CD4-positive, alpha-beta T cell treated with Interleukin-4 for 1 hour (primary cell): ENCODE measurements at regions not wholly inside any gene's neighbourhood (a gene's known extent, or its start where the extent isn't known, plus 50 kb on each side); places are given as distances from the start of the nearest gene placed in this dataset.

Source experiments
- DNase-seq, 2 donors: peaks; one replicate each; pipeline ENCODE4 v3.0.0-alpha.2; 2020 to 2022

GRCh38 chr5:167730121-167730520 is 561.3 kb upstream of the WWC1 start:
- DNase-seq, result no peak

GRCh38 chr5:167730656-167731055 is 560.8 kb upstream of the WWC1 start:
- no peak for DNase-seq

DNA sequence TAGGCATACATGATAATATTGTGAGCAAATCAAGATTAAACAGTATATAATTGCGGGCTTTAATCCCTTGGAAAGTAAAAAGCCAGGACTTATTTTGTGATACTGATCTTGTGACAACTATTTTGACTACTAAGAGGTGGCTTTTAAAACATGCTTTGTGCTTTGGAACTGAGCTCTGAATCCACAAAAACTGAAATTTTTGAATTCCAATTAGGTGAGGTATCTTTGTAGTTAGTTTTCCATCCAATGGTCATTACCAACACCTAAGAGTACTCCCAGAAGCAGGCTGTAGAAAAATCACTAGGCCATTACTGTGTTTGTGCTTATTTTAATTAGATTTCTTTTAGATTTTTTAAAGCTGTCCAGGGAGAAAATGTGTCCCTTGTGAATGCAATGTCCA is 559.5 kb upstream of the WWC1 start:
- DNase-seq, result no peak

- DNase-seq, result no peak
Measured at GRCh38 chr5:167732499-167732898, 558.9 kb upstream of the WWC1 start.

- DNase-seq, result no peak
Measured at GRCh38 chr5:167736992-167737391, 554.5 kb upstream of the WWC1 start.

DNA sequence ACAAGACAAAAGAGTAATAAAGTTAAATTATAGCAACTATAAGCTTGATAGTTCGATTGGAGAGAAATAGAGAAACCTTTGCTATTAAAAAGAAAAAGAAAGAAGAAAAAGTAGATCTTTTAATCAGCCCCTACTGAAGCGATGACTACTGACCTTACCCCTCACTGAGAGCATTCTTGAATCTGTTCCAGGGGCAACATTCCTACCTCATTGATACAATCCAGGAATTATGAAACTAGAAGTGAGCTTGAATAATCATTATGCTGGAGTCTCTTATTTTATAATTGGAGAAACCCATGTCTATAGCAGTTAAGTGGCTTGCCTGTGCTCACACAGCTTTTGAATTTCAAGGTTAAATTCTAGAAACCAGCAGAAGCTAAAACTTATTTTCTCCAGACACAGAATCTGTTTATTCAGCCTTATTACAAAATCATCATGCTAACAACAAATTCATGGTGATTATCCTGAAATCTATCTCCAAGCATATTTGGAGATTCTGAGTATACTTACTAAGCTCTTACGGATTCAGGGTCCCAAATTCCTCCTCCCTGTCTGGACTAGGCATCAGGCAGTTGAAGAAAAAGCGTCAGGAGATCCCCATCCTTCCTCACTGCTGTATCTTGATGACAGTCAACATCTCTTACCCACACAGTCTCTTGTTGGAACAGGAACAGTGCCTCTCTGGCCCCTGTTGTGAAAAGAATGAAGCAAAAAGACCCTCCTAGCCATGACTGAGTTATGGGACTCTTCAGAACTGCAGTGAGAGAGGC is 547.6 kb upstream of the WWC1 start:
- no peak for DNase-seq

- DNase-seq, result no peak
Measured at GRCh38 chr5:167745868-167746267, 545.6 kb upstream of the WWC1 start.

GRCh38 chr5:167750586-167750985 is 540.9 kb upstream of the WWC1 start:
- DNase-seq, result no peak

DNA sequence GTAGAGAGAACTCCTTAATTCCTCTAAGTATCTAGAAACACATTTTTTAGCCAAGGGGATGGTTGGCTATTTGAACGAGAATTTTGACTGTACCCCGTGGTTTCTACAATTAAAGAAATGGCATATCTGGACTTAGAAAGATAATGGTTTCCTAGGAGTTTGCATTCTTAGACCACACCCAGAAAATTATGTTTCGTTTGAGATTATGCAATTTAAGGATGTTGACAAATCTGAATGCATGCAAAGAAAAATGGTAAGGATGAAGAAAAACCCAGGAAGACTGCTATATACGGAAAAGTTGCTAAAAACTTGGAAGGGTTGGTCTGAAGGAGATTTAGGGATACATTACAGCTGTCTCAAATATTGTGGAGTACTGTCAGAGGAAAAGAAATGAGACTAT is 538.5 kb upstream of the WWC1 start:
- no peak for DNase-seq

DNA sequence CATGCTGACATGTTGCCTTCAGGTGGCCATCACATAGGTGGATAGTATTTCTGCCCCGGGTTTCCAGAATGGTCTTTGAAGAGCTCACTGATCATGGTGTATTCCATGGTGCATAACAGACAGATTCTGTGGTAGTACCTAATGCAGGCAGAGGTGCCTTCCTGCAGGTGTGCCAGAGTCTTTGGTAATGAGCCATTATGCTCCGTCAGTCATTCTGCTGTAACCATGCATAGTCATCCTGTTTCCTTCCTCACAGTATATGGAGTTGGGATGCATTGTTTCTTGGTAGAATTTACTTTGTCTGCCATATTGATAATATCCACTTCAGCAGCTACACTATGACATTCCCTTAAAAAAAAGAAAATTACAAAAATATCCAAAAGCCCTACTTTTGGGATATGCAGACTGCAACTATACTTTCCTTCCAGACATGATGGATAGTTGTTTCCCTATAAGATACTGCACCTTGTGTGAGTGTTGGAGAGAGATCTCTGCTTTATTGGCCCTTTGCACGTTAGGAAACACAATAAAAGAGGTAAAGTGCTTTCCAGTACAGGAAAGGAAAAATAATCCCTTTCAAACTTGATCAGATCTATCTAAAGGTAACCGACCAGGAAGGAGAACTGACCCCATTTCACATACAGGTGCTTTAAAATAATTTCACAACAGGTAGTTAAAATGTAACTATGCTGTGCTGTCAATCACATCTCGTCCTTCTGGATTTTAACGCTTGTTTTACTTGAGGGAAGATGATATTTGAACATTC is 537.5 kb upstream of the WWC1 start:
- DNase-seq, result no peak

DNA sequence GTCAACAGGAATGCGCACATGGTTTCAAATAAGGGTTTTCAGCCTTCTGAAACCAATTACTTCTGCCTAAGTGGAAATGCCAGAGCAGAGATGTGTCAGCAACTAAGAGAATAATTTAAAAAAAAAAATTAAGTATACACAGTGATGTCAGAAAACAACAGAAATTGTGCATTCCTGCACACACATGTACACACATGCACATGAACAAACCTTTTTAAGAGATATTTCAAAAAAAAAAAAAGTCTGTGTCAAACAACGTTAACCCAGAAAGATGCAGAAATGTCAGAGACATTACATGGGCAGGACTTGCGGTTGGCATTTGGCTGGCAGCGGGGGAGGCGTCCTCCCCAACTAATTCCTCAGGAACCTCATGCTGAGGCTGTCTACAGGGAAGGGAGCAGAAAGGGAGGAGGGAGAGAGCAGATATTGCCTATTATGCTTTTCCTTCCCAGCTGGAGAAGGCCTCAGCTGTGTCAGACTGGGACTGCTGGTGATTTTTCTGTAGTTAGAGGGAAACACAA is 536.9 kb upstream of the WWC1 start:
- DNase-seq, result no peak

DNA sequence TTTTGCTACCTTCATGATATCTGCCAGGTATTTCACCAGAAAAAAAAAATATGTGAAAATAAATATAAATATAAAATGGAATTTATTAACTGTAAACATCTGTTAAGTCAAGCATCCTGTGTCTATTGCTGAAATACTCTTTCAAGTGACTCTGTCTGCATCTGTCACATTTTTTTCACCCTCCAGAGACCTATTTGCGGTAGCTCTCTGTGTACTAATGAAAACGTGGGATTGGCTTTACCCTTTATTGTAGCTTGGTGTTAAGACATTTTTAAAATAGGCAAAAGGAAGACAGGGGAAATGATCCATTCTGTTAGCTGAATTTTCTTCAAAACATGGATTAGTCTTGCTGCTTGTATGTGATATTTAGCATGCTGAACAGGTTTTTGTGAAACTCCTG is 536.0 kb upstream of the WWC1 start:
- DNase-seq, result no peak

GRCh38 chr5:167759057-167759821 is 532.2 kb upstream of the WWC1 start:
- no peak for DNase-seq

GRCh38 chr5:167763772-167764171 is 527.7 kb upstream of the WWC1 start:
- DNase-seq, result no peak

GRCh38 chr5:167764641-167765289 is 526.7 kb upstream of the WWC1 start:
- no peak for DNase-seq

DNA sequence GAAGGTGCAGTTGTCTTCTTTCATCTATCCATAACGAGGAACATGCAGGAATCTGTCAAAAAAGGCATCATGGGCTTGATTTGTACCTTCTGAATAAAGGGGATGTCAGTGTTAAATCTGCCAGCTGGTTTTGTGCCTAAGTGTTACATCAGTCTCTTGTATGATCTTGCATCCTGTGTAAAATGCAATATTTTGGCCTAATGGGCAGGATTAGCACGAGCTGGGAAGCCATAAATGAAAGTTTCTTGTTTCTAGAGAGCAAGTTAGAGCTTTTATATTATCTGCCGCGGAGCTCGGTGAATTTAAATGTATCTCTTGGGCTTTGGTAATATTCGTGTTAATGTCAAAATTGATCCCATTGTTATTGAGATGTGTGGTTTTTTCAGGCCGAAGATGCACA is 526.1 kb upstream of the WWC1 start:
- DNase-seq, result no peak

- DNase-seq, result no peak
Measured at GRCh38 chr5:167766957-167767356, 524.5 kb upstream of the WWC1 start.

- no peak for DNase-seq
Measured at GRCh38 chr5:167767795-167768194, 523.6 kb upstream of the WWC1 start.

DNA sequence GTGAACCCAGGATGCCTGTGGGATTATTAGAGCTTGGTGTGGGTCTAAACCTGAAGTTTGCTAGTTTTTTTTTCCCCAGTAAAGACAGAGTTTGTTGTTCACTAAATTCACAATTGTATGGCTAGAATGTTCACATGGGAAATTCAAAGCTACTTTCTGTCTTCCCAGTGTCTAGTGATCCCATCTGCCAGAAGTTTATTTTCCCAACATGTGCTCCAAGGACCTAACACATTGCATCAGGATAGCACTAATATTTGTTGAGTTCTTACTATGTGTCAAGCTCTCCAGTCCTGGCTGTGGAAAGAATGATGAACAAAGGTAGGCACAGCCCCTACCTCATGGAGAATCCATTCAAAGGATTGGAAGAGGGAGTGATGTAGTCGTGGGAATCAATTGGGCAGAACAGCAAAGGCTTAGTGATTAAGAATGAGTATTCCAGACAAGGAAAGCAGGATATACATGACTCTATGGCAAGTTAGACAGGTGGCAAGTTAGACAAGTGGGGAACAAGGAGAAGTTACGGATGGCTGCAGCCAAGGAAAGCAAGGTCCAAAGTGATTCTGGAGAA is 521.5 kb upstream of the WWC1 start:
- no peak for DNase-seq

- DNase-seq, result no peak
Measured at GRCh38 chr5:167770461-167770860, 521.0 kb upstream of the WWC1 start.

DNA sequence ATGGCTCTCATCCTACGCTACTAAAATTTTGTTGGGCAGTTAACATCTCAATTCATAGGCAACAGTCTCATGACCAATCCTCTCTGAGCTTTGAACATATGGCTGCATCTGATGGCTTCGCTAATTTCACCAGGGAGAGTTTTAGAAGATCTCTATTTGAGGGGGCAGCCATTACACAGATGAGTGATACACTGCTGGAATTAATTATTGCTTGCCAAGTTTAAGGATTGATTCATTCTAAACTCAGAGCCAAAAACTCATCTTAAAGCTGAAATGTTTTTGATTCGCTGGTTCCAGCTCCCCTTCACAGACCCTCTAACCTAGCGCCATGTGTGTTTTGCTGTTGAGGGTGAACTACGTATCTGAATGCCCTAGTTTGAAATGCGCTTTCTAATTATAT is 519.9 kb upstream of the WWC1 start:
- DNase-seq, result no peak

DNA sequence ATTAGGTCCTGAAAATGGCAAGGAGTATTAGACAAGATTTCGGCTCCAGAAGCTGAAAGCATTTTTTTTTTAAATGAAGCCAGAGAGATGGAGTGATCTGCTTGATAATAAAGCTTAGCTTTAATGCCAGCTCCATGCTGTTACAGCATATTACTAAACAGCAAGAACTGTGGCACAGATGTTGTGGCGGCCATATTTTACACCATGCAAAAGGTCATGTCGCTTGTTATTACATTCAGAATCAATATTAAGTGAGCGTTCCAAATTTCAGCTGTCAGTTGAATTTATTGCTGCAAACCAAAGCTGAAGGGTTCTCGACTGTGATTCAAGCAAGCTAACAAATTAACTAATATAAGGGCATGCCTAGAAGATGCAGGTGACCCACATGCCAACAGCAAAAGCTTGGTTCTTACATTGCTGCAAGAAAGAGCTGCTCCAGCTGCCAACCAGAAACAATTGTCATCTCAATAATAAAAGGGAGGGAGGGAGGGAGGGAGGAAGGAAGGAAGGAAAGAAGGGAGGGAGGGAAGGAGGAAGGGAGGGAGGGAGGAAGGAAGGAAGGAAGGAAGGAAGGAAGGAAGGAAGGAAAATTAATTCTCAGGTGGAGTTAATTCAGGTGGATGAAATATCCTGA is 517.7 kb upstream of the WWC1 start:
- no peak for DNase-seq
